ENCODE measurements at regions not wholly inside any gene's neighbourhood (a gene's known extent, or its start where the extent isn't known, plus 50 kb on each side); places are given as distances from the start of the nearest gene placed in this dataset.

DNA sequence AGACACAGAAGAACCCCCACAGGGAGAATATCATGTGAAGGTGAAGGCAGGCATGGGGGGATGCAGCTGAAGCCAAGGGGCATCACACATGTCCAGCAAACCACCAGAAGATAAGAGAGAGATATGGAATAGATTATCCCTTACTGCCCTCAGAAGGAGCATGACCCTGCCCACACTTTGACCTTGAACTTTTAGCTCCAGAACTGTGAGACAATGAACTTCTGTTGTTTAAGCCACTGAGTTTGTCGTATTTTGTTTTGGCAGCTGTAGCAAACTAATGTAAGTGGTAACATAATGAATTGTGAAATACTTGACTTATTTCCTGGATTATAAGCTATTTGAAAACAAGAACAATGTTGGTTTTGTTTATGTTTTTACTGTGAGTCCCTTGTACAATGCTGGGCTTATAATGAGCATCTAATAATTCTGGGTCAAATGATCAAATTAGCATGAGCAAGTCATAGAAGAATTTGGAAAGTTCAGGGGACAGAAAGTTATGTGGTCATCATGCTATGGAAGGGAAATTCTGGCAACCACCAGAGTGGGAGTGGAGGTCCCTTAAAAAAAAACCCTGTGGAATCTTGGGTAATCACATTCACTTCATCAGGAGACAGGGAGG, 541.0 kb upstream of the KLHL29 start:
- Mint-ChIP-seq H3K36me3 (no peaks in the 10 kb centered on the region), H3K4me3 (no peak overlapping the region), H3K9me3 (ENCODE audit: low read depth) (peaks cover 7% of the 10 kb centered on the region), H3K27me3 (no peaks in the 10 kb centered on the region), H3K4me1 (no peaks in the 10 kb centered on the region), H3K27ac (no peak overlapping the region)
- no peak for DNase-seq
- no peak for ATAC-seq
- CTCF ChIA-PET, result no interaction called here

DNA sequence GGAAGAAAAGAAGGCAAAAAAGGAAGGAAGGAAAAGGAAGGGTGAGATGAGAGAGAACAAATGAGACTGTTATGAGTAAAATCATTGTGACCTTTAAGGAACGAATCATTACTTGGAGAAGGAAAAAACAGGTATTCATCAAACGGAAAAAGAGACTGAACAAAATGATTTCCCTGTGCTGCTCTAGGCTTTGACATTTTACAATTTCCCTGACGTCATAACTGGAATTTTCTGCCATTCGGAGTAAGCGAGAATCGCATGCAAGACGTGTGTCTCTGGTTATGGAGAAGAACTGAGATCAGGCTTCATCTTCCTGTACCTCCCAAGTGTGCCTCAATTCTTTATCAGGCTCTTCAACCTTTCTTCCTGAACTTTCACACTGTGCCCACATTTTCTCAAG, 534.7 kb upstream of the KLHL29 start:
- H3K27ac Mint-ChIP-seq, result no peak overlapping the region
- no peak for DNase-seq
- H3K9me3 Mint-ChIP-seq (ENCODE audit: low read depth), result peaks cover 9% of the 10 kb centered on the region
- no peaks in the 10 kb centered on the region for H3K27me3 Mint-ChIP-seq
- no peak overlapping the region for H3K4me3 Mint-ChIP-seq
- H3K4me1 Mint-ChIP-seq, result no peaks in the 10 kb centered on the region
- H3K36me3 Mint-ChIP-seq, result no peaks in the 10 kb centered on the region
- CTCF ChIA-PET, result no interaction called here
- no peak for ATAC-seq

DNA sequence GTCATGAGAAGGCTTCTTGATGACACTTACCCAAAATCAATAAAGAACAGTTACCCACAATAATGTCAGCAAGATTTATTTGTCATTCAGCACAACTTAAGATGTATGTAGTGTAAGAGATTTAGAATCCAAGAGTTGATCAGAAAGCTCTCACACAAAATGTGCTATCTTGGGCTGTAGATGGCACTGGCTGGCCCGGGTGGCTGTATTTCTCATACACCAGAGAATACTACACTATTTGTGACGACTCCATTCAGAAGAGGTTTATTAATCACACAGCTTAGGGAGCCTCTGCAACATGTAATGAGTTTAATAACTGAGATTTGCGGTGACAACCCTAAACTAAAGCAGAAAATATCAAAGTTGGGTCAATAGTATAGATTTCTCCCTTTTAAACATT, 530.4 kb upstream of the KLHL29 start:
- Mint-ChIP-seq H3K4me3 (no peak overlapping the region), H3K4me1 (no peaks in the 10 kb centered on the region), H3K9me3 (ENCODE audit: low read depth) (peaks cover 2% of the 10 kb centered on the region), H3K36me3 (no peaks in the 10 kb centered on the region), H3K27me3 (no peaks in the 10 kb centered on the region), H3K27ac (no peak overlapping the region)
- CTCF ChIA-PET, result no interaction called here
- ATAC-seq (no peak), DNase-seq (no peak)

DNA sequence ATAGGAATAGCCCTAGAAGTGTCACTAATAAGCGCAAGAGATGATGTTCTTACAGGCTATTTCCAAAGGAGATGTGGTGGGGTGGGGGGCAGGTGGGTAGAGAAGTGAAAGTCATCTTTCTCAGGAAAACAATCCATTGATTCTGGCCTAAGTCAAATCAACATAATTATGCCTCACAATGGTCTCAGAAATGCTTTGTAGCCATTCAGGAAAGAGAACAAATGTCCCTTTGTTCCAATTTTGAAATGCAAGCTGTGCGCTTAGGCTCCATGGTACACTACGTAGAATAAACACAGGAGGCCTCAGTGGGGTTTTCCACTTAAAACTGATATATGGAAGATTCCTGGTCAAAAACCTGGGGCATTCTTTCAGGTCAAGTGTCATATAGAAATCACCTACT, 529.9 kb upstream of the KLHL29 start:
- Mint-ChIP-seq H3K36me3 (no peaks in the 10 kb centered on the region), H3K9me3 (ENCODE audit: low read depth) (peaks cover 2% of the 10 kb centered on the region), H3K4me1 (no peaks in the 10 kb centered on the region), H3K27me3 (no peaks in the 10 kb centered on the region), H3K4me3 (no peak overlapping the region), H3K27ac (no peak overlapping the region)
- CTCF ChIA-PET, result no interaction called here
- ATAC-seq (no peak), DNase-seq (no peak)

DNA sequence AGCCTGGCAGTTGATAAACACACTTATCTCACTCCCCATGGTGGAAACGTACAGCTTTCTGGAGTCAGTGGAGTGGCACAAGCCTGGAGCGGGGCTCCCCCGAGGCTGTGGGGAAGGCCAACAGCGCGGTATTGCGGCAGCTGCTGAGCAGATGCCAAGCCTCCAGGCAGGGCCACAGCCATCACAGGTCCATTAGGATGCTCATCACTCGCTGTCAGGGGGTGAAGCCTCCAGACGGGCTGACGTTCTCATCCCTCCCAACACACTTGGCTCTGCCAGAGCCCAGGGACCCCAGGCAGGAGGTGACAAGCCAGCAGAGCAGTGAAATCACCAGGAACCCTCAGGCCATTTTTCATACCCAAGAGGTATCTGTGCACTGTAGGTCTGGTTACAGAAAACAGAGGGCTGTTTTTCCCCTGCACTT, 529.2 kb upstream of the KLHL29 start:
- no peak for DNase-seq
- no peaks in the 10 kb centered on the region for H3K27me3 Mint-ChIP-seq
- no peaks in the 10 kb centered on the region for H3K4me1 Mint-ChIP-seq
- no peak for ATAC-seq
- no peak overlapping the region for H3K4me3 Mint-ChIP-seq
- no peaks in the 10 kb centered on the region for H3K36me3 Mint-ChIP-seq
- H3K27ac Mint-ChIP-seq, result no peak overlapping the region
- CTCF ChIA-PET, result no interaction called here
- H3K9me3 Mint-ChIP-seq (ENCODE audit: low read depth), result peaks cover 2% of the 10 kb centered on the region

DNA sequence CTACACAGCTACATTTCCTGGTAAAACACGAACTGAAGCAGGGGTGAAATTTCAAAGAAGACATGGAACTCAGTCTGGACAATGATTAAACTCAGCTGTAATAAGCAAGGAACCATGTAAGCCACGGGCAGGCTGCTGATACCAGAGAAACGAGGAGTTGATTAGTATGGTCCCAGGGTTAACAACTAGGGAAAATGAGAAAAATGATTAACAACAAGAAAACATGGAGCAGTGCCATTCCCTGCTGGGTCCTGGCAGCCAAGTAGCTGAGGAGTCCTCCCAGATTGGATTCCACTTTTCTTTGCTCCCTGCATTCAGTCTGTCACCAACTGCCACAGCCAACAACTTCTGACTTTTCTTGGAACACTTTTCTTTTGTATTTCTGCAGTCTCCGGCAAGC, 517.0 kb upstream of the KLHL29 start:
- H3K27ac Mint-ChIP-seq, result no peak overlapping the region

DNA sequence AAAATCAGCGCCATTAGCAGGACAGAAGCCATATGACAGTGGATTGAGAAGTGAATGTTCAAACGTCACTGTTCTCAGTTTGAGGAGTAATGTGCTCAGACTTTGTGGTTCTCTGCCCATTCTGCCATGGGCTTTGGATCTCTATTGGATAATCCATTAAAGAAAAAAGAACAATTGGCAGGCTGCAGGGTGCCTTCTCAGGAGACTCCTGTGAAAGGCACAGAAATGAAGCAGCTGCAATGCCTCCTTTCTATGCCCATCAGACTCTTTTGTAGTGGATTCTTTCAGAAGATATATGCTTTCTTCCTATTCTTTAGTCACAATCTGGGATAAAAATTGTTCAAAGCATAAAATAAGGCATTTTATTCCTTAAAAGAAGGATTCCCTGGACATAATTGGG, 506.9 kb upstream of the KLHL29 start:
- Mint-ChIP-seq H3K9me3 (ENCODE audit: low read depth) (no peaks in the 10 kb centered on the region), H3K36me3 (no peaks in the 10 kb centered on the region), H3K27ac (no peak overlapping the region), H3K4me1 (no peaks in the 10 kb centered on the region), H3K4me3 (no peak overlapping the region), H3K27me3 (no peaks in the 10 kb centered on the region)
- ATAC-seq (no peak), DNase-seq (no peak)
- CTCF ChIA-PET, result no interaction called here

More for the DNA sequence above, 517.0 kb upstream of the KLHL29 start:
- no peak overlapping the region for H3K4me3 Mint-ChIP-seq
- CTCF ChIA-PET, result no interaction called here
- H3K36me3 Mint-ChIP-seq, result no peaks in the 10 kb centered on the region
- no peaks in the 10 kb centered on the region for H3K27me3 Mint-ChIP-seq
- DNase-seq (no peak), ATAC-seq (no peak)
- no peaks in the 10 kb centered on the region for H3K4me1 Mint-ChIP-seq
- H3K9me3 Mint-ChIP-seq (ENCODE audit: low read depth), result peaks cover 2% of the 10 kb centered on the region

DNA sequence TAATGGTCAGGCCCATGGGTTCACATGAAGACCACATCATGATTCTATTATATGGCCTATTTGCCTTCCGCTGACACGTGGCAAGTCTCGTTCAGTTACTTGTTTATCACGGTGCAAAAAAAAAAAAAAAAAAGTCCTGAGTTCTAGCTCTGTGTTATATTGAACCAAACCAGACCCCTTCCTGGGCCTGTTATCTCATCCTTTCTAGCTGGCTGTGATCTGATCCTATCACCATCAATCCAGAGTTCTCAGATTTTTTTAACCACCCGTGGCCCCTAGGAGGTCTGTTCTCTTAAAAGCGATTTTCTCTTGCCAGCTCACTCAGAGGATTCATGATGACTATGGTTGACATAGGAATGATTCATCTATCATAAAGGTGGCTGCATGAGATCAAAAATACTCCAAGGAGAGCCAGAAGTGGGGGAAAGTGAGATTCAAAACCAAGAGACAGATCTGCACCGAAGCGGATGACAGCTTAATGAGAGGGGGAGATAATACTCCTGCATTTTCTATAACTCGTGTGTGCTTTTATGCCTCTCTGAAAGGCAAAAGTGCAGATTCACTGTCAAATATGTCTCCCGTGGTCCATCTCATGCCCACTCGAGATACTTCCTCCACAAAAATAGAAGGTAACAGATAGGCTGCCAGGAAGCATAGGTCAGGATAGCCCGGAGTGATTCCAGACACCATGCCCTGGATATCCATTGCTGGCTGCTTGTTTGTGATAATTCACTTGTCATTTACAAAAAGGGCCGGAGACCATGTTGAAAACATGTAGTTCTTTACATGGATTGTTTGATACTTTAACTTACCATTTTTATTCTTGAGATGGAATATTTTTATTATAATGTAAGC, 505.7 kb upstream of the KLHL29 start:
- no peaks in the 10 kb centered on the region for H3K9me3 Mint-ChIP-seq (ENCODE audit: low read depth)
- ATAC-seq, result no peak
- no peak overlapping the region for H3K27ac Mint-ChIP-seq
- no peaks in the 10 kb centered on the region for H3K36me3 Mint-ChIP-seq
- no peaks in the 10 kb centered on the region for H3K4me1 Mint-ChIP-seq
- DNase-seq, result no peak
- no peaks in the 10 kb centered on the region for H3K27me3 Mint-ChIP-seq
- no peak overlapping the region for H3K4me3 Mint-ChIP-seq
- CTCF ChIA-PET, result no interaction called here

DNA sequence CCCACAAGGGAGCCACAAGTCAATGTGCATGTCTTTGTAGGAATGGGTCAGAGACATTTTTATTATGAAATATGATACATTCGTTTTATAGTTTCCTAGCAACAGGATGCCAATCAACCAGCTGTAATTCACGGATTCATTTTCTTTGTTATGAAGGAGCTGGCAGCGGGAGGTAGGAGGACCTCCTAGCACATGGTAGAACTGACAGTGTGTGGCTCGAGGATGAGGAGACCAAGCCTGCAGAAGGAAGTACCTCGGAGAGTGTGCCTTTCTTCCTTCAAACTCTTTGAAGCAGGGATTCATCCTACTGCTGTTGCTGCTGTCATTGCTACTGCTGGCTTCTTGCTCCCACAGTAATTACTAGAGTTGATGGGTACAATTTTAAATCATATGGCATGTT, 504.8 kb upstream of the KLHL29 start:
- DNase-seq (no peak), ATAC-seq (no peak)
- no peaks in the 10 kb centered on the region for H3K27me3 Mint-ChIP-seq
- H3K36me3 Mint-ChIP-seq, result no peaks in the 10 kb centered on the region
- no peak overlapping the region for H3K27ac Mint-ChIP-seq
- CTCF ChIA-PET, result no interaction called here
- no peaks in the 10 kb centered on the region for H3K9me3 Mint-ChIP-seq (ENCODE audit: low read depth)
- no peaks in the 10 kb centered on the region for H3K4me1 Mint-ChIP-seq
- H3K4me3 Mint-ChIP-seq, result no peak overlapping the region

DNA sequence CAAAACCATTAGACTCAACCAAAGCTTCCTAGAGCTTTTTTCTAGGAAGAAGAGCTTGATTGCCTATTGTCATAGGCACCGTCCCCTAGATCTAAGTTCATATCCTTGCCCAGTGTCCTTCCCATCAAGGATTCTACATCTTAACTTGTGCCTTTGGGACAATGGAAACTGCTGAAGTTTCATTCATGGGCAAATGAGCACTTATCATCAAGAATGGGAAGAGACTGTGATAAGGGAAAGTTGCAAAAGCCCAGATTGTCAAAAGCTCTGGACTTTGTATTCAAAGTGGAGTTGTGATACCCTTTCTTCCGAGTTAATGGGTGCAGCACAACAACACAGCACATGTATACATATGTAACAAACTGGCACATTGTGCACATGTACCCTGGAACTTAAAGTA, 503.0 kb upstream of the KLHL29 start:
- CTCF ChIA-PET, result no interaction called here
- H3K27ac Mint-ChIP-seq, result no peak overlapping the region
- DNase-seq (no peak), ATAC-seq (no peak)
- H3K4me1 Mint-ChIP-seq, result no peaks in the 10 kb centered on the region
- H3K36me3 Mint-ChIP-seq, result no peaks in the 10 kb centered on the region
- H3K27me3 Mint-ChIP-seq, result no peaks in the 10 kb centered on the region
- H3K4me3 Mint-ChIP-seq, result no peak overlapping the region
- no peaks in the 10 kb centered on the region for H3K9me3 Mint-ChIP-seq (ENCODE audit: low read depth)

DNA sequence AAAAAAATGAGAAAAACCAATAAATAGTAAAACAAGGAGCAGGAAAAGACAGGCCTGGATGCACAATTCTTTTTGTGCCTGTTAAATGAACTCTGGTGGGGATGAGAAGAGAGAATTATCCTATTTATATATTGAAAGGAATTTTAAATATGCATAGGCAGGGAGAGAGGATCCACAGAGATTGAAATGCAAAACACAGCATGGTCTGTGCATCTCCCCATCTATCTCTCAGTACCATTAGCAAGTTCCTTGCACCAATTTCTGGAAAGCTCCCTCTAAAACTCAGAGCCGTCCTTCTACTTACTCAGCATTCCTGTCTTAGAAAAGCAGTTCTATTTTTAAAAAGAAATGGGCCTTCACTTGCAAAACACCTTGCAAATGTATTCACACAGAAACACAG, 502.3 kb upstream of the KLHL29 start:
- Mint-ChIP-seq H3K4me1 (no peaks in the 10 kb centered on the region), H3K36me3 (no peaks in the 10 kb centered on the region), H3K4me3 (no peak overlapping the region), H3K27ac (no peak overlapping the region), H3K27me3 (no peaks in the 10 kb centered on the region), H3K9me3 (ENCODE audit: low read depth) (no peaks in the 10 kb centered on the region)
- CTCF ChIA-PET, result no interaction called here
- DNase-seq (no peak), ATAC-seq (no peak)

DNA sequence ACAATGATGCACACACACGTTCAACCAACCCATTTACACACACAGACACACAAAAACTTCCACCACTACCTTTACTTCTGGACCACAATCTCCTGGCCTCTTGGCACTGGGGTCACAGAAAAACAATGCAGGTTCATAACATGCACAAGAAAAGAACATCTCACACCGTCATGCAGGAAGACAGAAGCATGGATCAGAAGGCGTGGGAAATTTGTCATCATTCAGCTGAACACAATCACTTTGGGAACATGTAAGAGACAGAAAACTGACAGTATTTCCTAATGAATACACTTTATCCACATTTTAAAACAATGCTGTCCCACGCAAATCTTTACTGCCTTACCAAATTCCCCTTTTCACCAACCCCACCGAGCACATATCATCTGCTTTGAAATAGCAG, 501.9 kb upstream of the KLHL29 start:
- H3K4me1 Mint-ChIP-seq, result no peaks in the 10 kb centered on the region
- H3K27ac Mint-ChIP-seq, result no peak overlapping the region
- no peaks in the 10 kb centered on the region for H3K9me3 Mint-ChIP-seq (ENCODE audit: low read depth)
- H3K36me3 Mint-ChIP-seq, result no peaks in the 10 kb centered on the region
- CTCF ChIA-PET, result no interaction called here
- no peak overlapping the region for H3K4me3 Mint-ChIP-seq
- ATAC-seq, result no peak
- DNase-seq, result no peak
- no peaks in the 10 kb centered on the region for H3K27me3 Mint-ChIP-seq

DNA sequence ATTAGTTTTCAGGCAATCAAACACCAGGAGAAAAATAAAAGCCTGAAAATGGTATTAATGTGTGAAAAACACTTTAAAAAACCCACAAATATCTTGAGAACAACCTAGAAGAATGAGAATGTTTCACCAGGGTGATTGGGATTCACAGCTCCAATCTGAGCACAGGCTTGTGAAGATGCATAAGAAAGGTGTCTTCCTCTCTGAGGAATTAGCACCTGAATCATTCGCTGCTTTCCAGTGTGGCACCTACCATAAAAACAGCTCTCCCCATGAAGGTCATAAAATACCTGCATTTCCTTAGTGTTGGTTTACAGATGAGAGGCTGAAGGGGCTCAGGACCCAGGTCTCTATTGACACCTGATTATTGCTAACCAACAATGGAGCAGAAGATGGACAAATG, 499.7 kb upstream of the KLHL29 start:
- DNase-seq (no peak), ATAC-seq (no peak)
- Mint-ChIP-seq H3K4me1 (no peaks in the 10 kb centered on the region), H3K36me3 (no peaks in the 10 kb centered on the region), H3K9me3 (ENCODE audit: low read depth) (no peaks in the 10 kb centered on the region), H3K27ac (no peak overlapping the region), H3K4me3 (no peak overlapping the region), H3K27me3 (no peaks in the 10 kb centered on the region)
- CTCF ChIA-PET, result no interaction called here

DNA sequence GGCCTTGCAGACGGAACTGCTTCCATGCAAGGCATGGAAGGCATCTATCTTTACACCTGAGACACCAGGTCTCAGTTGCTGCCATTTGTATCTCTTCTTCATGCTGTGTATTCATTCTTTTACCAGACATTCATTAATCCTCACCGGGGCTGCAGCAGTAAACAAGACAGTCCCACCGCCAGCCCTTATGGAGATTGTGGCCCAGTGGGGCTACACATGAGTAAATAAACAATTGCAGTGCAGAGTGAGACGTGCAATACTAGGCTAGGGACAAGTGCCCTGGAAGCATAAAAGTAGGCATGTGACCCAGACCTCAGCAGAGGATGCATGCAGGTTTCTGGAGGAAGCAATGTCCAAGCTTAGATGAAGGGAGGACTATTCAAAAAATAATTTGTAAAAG, 497.6 kb upstream of the KLHL29 start:
- Mint-ChIP-seq H3K27ac (no peak overlapping the region), H3K4me1 (no peaks in the 10 kb centered on the region), H3K27me3 (no peaks in the 10 kb centered on the region), H3K36me3 (no peaks in the 10 kb centered on the region), H3K9me3 (ENCODE audit: low read depth) (no peaks in the 10 kb centered on the region), H3K4me3 (no peak overlapping the region)
- CTCF ChIA-PET, result no interaction called here
- no peak for ATAC-seq
- DNase-seq, result no peak

All from activated CD8-positive, alpha-beta memory T cell treated with anti-CD3 and anti-CD28 coated beads, Interleukin-2, amount 10 ng/mL, durations not matched to agents 7 days and 5 days (primary cell).